Neural cell (in vitro differentiated cells): ENCODE measurements at regions not wholly inside any gene's neighbourhood (a gene's known extent, or its start where the extent isn't known, plus 50 kb on each side); places are given as distances from the start of the nearest gene placed in this dataset.

Experiments
- H2AFZ ChIP-seq: fragments of 200-600, 300-800 bp; sonication (generic), shearing (Covaris generic); 2 replicates; pipeline ENCODE4 v1.6.0; 2014; ENCODE audit warnings: low read depth, mild to moderate bottlenecking, antibody characterized with exemption, low read length, moderate library complexity
- H3F3A ChIP-seq: fragments of 200-600 bp; shearing (Covaris generic); 2 replicates; pipeline ENCODE4 v1.6.1; 2016; ENCODE audit warnings: mild to moderate bottlenecking, moderate library complexity, mixed read lengths, antibody characterized with exemption, low read length; ENCODE audit not compliant: insufficient read depth, poor library complexity, severe bottlenecking
- H3K27ac ChIP-seq: fragments of 200-600, 300-800 bp; sonication (generic), shearing (Covaris generic); 2 replicates; pipeline ENCODE4 v1.5.1; 2014; ENCODE audit warnings: mild to moderate bottlenecking, low read length, moderate library complexity
- H3K27me3 ChIP-seq: fragments of 300-800, 200-600 bp; sonication (generic), shearing (Covaris generic); 2 replicates; pipeline ENCODE4 v1.6.0; 2014; ENCODE audit warnings: mild to moderate bottlenecking, low read depth, low read length, moderate library complexity; ENCODE audit not compliant: insufficient read depth
- H3K36me3 ChIP-seq: fragments of 300-800, 200-600 bp; sonication (generic), shearing (Covaris generic); 2 replicates; pipeline ENCODE4 v1.5.1; 2014; ENCODE audit warnings: mild to moderate bottlenecking, antibody characterized with exemption, low read length, moderate library complexity; ENCODE audit not compliant: insufficient read depth
- H3K4me2 ChIP-seq: fragments of 300-800, 200-600 bp; sonication (generic), shearing (Covaris generic); 2 replicates; pipeline ENCODE4 v1.6.0; 2014; ENCODE audit warnings: mild to moderate bottlenecking, low read length
- H3K4me3 ChIP-seq: fragments of 300-800, 200-600 bp; sonication (generic), shearing (Covaris generic); 2 replicates; pipeline ENCODE4 v1.5.1; 2014; ENCODE audit warnings: mild to moderate bottlenecking, low read length, moderate library complexity
- H3K79me2 ChIP-seq: fragments of 200-600 bp; shearing (Covaris generic); replicated peaks from 2 replicates; pipeline ENCODE4 v1.6.0; 2014; ENCODE audit warnings: mild to moderate bottlenecking, low read length, moderate library complexity; ENCODE audit not compliant: insufficient read depth
- H3K9ac ChIP-seq: fragments of 300-800, 200-600 bp; sonication (generic), shearing (Covaris generic); 2 replicates; pipeline ENCODE4 v1.6.1; 2016; ENCODE audit warnings: mild to moderate bottlenecking, low read length, mixed read lengths
- H3K9me2 ChIP-seq: fragments of 200-600 bp; shearing (Covaris generic); 2 replicates; pipeline ENCODE4 v1.6.1; 2016; ENCODE audit warnings: mild to moderate bottlenecking, low read length, mixed read lengths; ENCODE audit not compliant: insufficient read depth
- H3K9me3 ChIP-seq: fragments of 200-600, 300-800 bp; sonication (generic), shearing (Covaris generic); 2 replicates; pipeline ENCODE4 v1.6.1; 2016; ENCODE audit warnings: mild to moderate bottlenecking, mixed run types, low read length, moderate library complexity, mixed read lengths
- H4K20me1 ChIP-seq: fragments of 200-600 bp; shearing (Covaris generic); 2 replicates; pipeline ENCODE4 v1.6.1; 2016; ENCODE audit warnings: mild to moderate bottlenecking, mixed run types; ENCODE audit not compliant: insufficient read depth
- EP300 ChIP-seq: fragments of 450-650 bp; conservative IDR thresholded peaks from 2 replicates; pipeline ENCODE4 v1.6.1; 2014; ENCODE audit warnings: antibody characterized with exemption, mild to moderate bottlenecking, moderate library complexity; ENCODE audit not compliant: poor library complexity, severe bottlenecking
- EZH2 ChIP-seq: fragments of 200-600, 300-800 bp; shearing (Covaris generic), sonication (generic); IDR thresholded peaks from 2 replicates; pipeline ENCODE4 v1.6.1; 2014; ENCODE audit warnings: antibody characterized with exemption, low read length, borderline replicate concordance, mild to moderate bottlenecking; ENCODE audit not compliant: insufficient read depth, poor library complexity, severe bottlenecking
- MXI1 ChIP-seq: fragments of 450-650 bp; conservative IDR thresholded peaks from 2 replicates; pipeline ENCODE4 v1.6.1; 2014; ENCODE audit warnings: antibody characterized with exemption, mild to moderate bottlenecking; ENCODE audit not compliant: poor library complexity, severe bottlenecking
- POLR2AphosphoS5 ChIP-seq: IDR thresholded peaks from 2 replicates; pipeline ENCODE4 v1.6.1; 2012
- RAD21 ChIP-seq: fragments of 450-650 bp; conservative IDR thresholded peaks from 2 replicates; pipeline ENCODE4 v1.6.1; 2014; ENCODE audit warnings: antibody characterized with exemption, mild to moderate bottlenecking, moderate library complexity
- SMC3 ChIP-seq: fragments of 450-650 bp; conservative IDR thresholded peaks from 2 replicates; pipeline ENCODE4 v1.6.1; 2014; ENCODE audit warnings: antibody characterized with exemption, mild to moderate bottlenecking, moderate library complexity; ENCODE audit not compliant: poor library complexity
- TAF1 ChIP-seq: IDR thresholded peaks from 2 replicates; pipeline ENCODE4 v1.6.1; 2012; ENCODE audit warnings: low read depth
- TF ChIP-seq, protein P1 (sequence below): IDR thresholded peaks from 2 replicates; pipeline ENCODE4 v1.6.1; 2012; ENCODE audit warnings: borderline replicate concordance
- TF ChIP-seq, protein P2 (sequence below): fragments of 450-650 bp; IDR thresholded peaks from 2 replicates; pipeline ENCODE4 v1.5.1; 2014; ENCODE audit warnings: antibody characterized with exemption, mild to moderate bottlenecking, moderate library complexity; ENCODE audit not compliant: poor library complexity, severe bottlenecking

DNA sequence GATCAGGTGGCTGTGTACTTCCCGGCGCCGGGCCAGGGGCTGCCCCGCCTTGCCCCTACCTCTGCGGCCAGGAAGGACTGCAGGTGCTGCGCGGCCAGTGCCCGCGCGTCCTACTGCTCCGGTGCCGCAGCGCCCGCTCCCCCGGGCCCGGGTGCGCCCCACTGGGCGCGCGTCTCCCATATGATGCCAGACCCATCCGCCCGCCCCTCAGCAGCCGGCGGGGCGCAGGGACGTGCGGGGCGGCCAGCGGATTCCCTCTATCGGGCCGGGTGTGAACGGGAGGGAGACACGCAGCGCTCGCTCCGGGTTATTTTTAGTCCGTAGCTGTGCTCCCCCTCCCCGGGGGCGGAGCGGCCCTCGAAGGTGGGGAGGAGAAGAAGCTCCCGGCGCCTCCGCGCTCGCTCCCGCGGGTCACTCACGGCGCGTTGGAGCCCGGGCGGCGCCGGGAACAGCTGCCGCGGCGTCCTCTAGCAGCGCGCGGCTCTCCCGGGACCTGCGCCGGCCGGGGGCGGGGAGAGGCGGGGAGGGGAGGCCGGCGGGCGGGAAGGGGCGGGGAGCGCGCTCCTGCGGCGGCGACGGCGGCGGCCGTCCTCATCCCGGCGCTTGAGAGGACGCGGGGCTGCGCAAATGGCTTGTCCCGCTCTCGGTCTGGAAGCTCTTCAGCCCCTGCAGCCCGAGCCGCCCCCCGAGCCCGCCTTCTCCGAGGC lies 103.6 kb downstream of the UCHL1 start:
- Histone ChIP-seq H3K9ac (peak overlapping the region; percentile 83), H4K20me1 (no peaks in the 10 kb centered on the region), H3K9me2 (no peaks in the 10 kb centered on the region), H3K9me3 (no peaks in the 10 kb centered on the region), H3K4me2 (peak overlapping the region; percentile 93), H3K36me3 (no peaks in the 10 kb centered on the region), H3K79me2 (no peaks in the 10 kb centered on the region), H3F3A (no peaks in the 10 kb centered on the region), H2AFZ (peak overlapping the region; percentile 73), H3K27ac (peak overlapping the region; percentile 56), H3K27me3 (peaks cover 5% of the 10 kb centered on the region), H3K4me3 (peak overlapping the region; percentile 97)
- no peak for TF ChIP-seq POLR2AphosphoS5
- peak; percentile 29 for TF ChIP-seq MXI1
- TF ChIP-seq RAD21 = no peak
- TF ChIP-seq EZH2 = no peak
- TF ChIP-seq, protein P1, sequence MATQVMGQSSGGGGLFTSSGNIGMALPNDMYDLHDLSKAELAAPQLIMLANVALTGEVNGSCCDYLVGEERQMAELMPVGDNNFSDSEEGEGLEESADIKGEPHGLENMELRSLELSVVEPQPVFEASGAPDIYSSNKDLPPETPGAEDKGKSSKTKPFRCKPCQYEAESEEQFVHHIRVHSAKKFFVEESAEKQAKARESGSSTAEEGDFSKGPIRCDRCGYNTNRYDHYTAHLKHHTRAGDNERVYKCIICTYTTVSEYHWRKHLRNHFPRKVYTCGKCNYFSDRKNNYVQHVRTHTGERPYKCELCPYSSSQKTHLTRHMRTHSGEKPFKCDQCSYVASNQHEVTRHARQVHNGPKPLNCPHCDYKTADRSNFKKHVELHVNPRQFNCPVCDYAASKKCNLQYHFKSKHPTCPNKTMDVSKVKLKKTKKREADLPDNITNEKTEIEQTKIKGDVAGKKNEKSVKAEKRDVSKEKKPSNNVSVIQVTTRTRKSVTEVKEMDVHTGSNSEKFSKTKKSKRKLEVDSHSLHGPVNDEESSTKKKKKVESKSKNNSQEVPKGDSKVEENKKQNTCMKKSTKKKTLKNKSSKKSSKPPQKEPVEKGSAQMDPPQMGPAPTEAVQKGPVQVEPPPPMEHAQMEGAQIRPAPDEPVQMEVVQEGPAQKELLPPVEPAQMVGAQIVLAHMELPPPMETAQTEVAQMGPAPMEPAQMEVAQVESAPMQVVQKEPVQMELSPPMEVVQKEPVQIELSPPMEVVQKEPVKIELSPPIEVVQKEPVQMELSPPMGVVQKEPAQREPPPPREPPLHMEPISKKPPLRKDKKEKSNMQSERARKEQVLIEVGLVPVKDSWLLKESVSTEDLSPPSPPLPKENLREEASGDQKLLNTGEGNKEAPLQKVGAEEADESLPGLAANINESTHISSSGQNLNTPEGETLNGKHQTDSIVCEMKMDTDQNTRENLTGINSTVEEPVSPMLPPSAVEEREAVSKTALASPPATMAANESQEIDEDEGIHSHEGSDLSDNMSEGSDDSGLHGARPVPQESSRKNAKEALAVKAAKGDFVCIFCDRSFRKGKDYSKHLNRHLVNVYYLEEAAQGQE = peak; percentile 55
- TF ChIP-seq SMC3 = peak; percentile 32
- no peak for TF ChIP-seq TAF1
- TF ChIP-seq, protein P2, sequence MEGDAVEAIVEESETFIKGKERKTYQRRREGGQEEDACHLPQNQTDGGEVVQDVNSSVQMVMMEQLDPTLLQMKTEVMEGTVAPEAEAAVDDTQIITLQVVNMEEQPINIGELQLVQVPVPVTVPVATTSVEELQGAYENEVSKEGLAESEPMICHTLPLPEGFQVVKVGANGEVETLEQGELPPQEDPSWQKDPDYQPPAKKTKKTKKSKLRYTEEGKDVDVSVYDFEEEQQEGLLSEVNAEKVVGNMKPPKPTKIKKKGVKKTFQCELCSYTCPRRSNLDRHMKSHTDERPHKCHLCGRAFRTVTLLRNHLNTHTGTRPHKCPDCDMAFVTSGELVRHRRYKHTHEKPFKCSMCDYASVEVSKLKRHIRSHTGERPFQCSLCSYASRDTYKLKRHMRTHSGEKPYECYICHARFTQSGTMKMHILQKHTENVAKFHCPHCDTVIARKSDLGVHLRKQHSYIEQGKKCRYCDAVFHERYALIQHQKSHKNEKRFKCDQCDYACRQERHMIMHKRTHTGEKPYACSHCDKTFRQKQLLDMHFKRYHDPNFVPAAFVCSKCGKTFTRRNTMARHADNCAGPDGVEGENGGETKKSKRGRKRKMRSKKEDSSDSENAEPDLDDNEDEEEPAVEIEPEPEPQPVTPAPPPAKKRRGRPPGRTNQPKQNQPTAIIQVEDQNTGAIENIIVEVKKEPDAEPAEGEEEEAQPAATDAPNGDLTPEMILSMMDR = no peak
- no peak for TF ChIP-seq EP300

DNA sequence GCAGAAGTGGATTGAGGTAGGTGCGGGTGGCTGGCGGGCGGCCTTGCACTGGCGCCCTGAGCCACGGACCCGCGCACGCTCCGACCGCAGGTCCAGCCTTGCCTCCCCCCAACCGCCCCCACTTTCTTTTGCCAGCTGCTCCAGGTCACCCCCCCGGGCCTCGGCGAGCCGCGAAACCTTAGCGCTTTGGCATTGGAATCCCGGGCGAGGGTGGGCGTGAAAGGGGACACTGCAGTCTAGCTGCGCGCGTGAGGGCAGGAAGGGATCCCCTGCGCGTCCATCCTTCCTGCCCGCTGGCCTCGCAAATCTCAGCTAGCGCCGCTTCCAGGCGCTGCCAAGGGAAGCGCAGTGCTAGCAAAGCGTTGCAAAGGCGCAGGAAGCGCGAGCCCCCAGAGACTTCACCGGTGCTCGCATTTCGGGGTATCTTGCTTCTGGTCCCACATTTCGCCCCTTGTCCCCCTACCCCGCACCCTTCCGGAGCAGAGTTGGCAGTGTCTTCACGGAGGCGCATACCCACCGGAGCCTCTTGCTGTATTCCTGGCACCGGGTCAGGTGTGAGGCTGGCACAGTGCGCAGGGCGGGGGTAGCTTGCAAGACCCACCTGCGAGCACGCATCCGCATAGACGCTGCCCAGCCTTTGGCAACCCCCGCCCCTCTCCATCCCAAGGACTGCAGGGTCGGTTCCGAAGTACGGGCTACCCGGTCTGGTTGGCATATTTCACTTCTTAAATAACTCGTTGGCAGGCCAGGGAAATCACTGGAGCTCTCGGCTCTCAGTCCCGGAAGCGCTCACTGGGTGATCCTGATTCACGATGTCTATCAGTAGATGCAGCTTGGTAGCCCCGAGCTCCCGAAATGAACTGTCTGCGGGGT lies 104.4 kb downstream of the UCHL1 start:
- peak overlapping the region; percentile 97 for H3K4me3 ChIP-seq
- no peaks in the 10 kb centered on the region for H4K20me1 ChIP-seq
- no peaks in the 10 kb centered on the region for H3K9me3 ChIP-seq
- H3F3A ChIP-seq = no peaks in the 10 kb centered on the region
- peak overlapping the region; percentile 56 for H3K27ac ChIP-seq
- peaks cover 5% of the 10 kb centered on the region for H3K27me3 ChIP-seq
- H3K36me3 ChIP-seq = no peaks in the 10 kb centered on the region
- no peaks in the 10 kb centered on the region for H3K9me2 ChIP-seq
- no peaks in the 10 kb centered on the region for H3K79me2 ChIP-seq
- peak overlapping the region; percentile 73 for H2AFZ ChIP-seq
- no peak for TF ChIP-seq SMC3
- TF ChIP-seq RAD21 = peak; percentile 25
- peak; percentile 6 for TF ChIP-seq EP300
- no peak for TF ChIP-seq TAF1
- peak; percentile 42 for TF ChIP-seq MXI1
- H3K9ac ChIP-seq = peak overlapping the region; percentile 83
- H3K4me2 ChIP-seq = peak overlapping the region; percentile 93
